Upper lobe of left lung (tissue), 4 donors: ENCODE measurements at regions not wholly inside any gene's neighbourhood (a gene's known extent, or its start where the extent isn't known, plus 50 kb on each side); places are given as distances from the start of the nearest gene placed in this dataset.

Experiments
- CTCF ChIP-seq, 6 experiments: fragments of 450-650 bp in 4 of 6; fragments of 200-600 bp in 2 of 6; sonication (generic) in 2 of 6; IDR thresholded peaks; one replicate each; pipeline ENCODE4 v1.5.1; 2016 to 2019; ENCODE audit warnings: antibody characterized with exemption in 6 of 6
- POLR2A ChIP-seq, 4 donors: fragments of 450-650 bp; IDR thresholded peaks; one replicate each; pipeline ENCODE4 v1.5.1; 2016 to 2017; ENCODE audit warnings: antibody characterized with exemption in 4 of 4, mild to moderate bottlenecking in 2 of 4
- POLR2AphosphoS5 ChIP-seq, 2 donors: sonication (generic); formaldehyde crosslinking; IDR thresholded peaks; one replicate each; pipeline ENCODE4 v1.5.1; 2017; ENCODE audit warnings: antibody characterized with exemption in 2 of 2

GRCh38 chr2:238633426-238634328 lies 206.9 kb downstream of the ASB1 start:
- TF ChIP-seq POLR2A (IDR thresholded peaks at IDR 0.05) = no peak
- TF ChIP-seq CTCF (IDR thresholded peaks at IDR 0.05) = no peak
- TF ChIP-seq POLR2AphosphoS5 (IDR thresholded peaks at IDR 0.05) = no peak
